GM13977 (cell line): ENCODE measurements at regions not wholly inside any gene's neighbourhood (a gene's known extent, or its start where the extent isn't known, plus 50 kb on each side); places are given as distances from the start of the nearest gene placed in this dataset.

Source experiments
- DNase-seq: peaks from one replicate; pipeline ENCODE4 v3.0.0; 2012; ENCODE audit warnings: low spot score
- CTCF ChIP-seq: IDR thresholded peaks from 2 replicates; pipeline ENCODE4 v1.5.1; 2012; ENCODE audit warnings: mild to moderate bottlenecking, control low read depth; ENCODE audit not compliant: insufficient read depth; ENCODE audit errors: extremely low read depth, missing control alignments
- in situ Hi-C: fragments of 300-500 bp; cut with MboI; formaldehyde crosslinking; loops from one replicate; pipeline ENCODE4 v1.12.0; 2022; ENCODE audit warnings: low sequenced_read_pairs, low pct_unique_long_range_greater_than_20kb, mixed read lengths, inconsistent platforms; ENCODE audit not compliant: unreplicated experiment

DNA sequence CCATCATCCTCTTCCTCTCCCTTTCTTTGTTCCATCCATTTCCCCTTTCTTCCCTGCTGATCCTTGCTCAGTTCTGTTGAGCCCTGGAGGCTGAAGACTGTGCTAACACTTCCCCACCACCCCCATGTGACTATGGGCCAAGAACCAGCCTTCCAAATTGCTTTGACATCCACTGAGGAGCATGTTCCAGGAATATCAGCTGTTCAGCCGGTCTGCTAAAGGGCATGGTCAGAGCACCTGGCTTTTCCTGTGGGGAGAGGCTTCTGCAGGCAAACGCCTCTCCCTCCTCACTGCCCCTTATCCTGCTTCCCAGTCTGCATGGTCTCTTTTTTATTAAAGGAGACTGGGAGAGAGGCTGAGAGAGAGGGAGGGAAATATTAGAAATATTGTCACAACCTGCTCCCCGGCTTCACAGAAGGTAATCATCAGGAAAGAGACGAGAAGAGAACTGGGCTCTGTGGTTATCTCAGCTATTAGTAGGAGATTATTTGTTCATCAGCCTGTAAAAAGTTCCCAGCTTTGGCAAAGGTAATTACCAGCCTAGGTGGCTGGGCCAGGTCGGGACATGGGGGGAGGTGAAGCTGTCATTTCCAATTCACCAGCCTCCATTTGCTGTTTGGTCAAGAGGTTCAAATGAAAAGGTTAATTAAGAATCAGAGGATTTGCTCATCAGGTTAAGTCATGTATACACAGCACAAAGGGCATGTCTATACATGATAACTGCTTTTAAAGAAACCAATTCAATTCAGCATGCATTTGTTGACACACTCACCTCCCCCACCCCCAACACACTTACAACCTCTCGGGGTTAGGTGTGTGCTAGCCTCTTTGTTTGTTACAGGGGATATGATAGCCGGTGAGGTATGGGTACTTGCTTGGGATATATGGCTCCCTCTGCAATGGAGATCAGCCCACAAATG, 83.7 kb upstream of the CRHR1 start:
- DNase-seq: no peak
- in situ Hi-C loops: no loop called here
- no peak for TF ChIP-seq CTCF

DNA sequence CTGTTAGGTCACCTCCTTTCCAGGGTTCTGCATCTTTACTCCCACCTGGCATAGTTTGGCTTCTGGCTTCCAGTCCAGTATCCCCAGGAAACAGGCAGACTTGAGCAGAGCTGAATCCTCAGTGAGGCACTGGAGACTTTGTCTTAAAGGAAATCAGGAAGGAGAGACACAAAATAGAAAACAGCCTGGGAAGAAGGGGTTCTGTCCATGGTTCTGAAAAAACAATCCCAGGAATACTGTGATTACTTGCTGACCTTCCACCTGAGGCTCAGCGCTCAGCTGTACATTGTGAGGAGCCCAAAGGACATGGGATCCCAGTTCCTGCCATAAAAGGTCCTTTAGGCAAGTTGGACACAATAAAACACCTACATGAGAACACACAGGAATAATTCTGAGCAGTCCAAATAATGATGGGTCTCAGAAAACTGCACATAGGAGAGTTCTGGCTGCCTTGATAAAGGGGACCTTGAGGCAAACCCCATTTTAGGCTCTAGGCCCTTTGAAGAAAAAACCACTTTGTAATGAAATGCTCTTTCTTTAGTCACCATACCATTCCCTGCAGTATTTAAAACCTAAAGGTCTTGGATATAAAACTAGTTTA, 81.4 kb upstream of the CRHR1 start:
- no peak for DNase-seq
- TF ChIP-seq CTCF: no peak
- in situ Hi-C loops: no loop called here

DNA sequence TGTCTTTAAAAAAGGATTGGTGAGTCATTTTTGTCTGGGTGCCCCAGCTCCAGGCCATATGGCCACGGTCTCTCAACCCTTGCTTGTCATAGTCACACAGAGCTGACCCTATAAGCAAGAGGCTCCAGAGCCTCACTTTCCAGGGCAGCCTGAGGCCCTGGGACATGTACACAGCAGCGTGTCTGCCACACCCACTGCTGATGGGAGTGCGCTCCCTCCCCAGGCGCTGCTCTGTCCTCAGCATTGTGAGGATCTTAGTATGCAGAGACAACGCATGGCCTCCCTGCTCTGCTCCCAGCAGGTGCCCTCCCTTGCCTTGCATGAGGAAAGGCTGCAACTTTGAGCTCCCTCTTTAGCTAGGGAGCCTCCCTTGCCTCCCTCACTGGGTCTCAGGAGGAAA, 80.8 kb upstream of the CRHR1 start:
- in situ Hi-C loops: no loop called here
- no peak for TF ChIP-seq CTCF
- DNase-seq: no peak

DNA sequence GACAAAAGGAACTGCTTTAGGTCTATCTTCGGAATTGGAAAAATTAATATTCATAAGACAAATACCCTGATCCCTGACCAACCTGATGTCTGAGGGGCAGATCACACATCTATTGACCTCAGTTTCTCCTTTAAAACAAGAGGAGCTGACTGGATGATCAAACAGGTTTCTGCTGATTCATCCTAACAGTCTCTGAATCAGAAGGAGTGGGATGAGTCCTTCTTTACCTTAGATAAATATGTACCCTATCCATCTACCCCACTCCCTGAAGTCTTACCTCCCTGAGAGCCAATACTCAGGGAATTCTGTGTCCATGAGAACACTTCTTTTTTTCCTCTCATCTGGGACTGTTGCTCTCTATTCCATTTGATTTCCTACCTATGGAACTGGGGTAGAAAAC, 80.3 kb upstream of the CRHR1 start:
- in situ Hi-C loops: no loop called here
- TF ChIP-seq CTCF: no peak

DNA sequence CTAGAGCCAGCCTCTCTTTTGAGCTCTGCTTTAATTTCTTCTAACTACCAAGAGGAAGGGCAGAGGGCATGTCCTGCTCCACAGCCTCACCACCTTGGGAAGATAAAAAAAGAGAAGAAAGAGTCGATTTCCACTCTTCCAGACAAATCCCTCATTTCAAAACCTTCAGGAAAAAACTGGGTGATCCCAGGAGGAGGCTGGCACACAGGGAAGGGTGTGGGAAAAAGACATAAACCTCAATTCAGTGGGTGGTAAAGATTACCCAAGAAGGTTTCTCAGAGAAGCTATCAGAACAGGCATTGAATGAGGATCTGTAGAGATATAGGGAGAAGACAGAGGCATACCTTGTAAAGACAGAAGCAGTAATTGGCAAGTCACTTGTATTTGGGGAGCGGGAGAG, 79.9 kb upstream of the CRHR1 start:
- in situ Hi-C loops: no loop called here
- no peak for DNase-seq
- TF ChIP-seq CTCF: no peak

More for the DNA sequence above, 80.3 kb upstream of the CRHR1 start:
- no peak for DNase-seq

GRCh38 chr17:45705123-45706009, 78.8 kb upstream of the CRHR1 start:
- no peak for TF ChIP-seq CTCF
- no peak for DNase-seq

More at GRCh38 chr17:45705123-45706009, 78.8 kb upstream of the CRHR1 start:
- in situ Hi-C loops: no loop called here
